GM12878 (cell line): ENCODE measurements at regions not wholly inside any gene's neighbourhood (a gene's known extent, or its start where the extent isn't known, plus 50 kb on each side); places are given as distances from the start of the nearest gene placed in this dataset.

Experiments used
- ATAC-seq: fragments of 200-7000 bp; cut with Tn5 transposase; 3 replicates; pipeline ENCODE4 v1.9.1; 2020; ENCODE audit warnings: mild to moderate bottlenecking, moderate library complexity
- BruUV-seq: library from RNA; stranded (reverse); fragments of 400-500 nt; replicated peaks from 2 replicates; lab custom pipeline; 2021; lab: Mats Ljungman, UMichigan
- CTCF ChIA-PET: fragments of 300-600 bp; sonication (Branson Sonifier 250); formaldehyde crosslinking; extraction: SDS; loops from one replicate; lab custom pipeline; 2021; ENCODE audit warnings: inconsistent platforms; lab: Yijun Ruan, JAX
- POLR2A ChIA-PET: fragments of 350-600 bp; formaldehyde crosslinking; extraction: SDS; loops from one replicate; lab custom pipeline; 2021; ENCODE audit warnings: inconsistent platforms; lab: Charles Lee
- RAD21 ChIA-PET: fragments of 300-600 bp; sonication (Branson Sonifier 250); formaldehyde crosslinking; loops from one replicate; lab custom pipeline; 2023; ENCODE audit warnings: antibody characterized with exemption; ENCODE audit not compliant: unreplicated experiment; lab: Charles Lee
- SMC1A ChIA-PET: fragments of 300-600 bp; sonication (Branson Sonifier 250); formaldehyde crosslinking; loops from one replicate; lab custom pipeline; 2023; ENCODE audit not compliant: unreplicated experiment, uncharacterized antibody; lab: Charles Lee
- DNase-seq: peaks from one replicate; pipeline ENCODE4 v3.0.0-alpha.2; 2011; ENCODE audit warnings: low read depth, low spot score
- FAIRE-seq: peaks from 3 replicates; lab custom pipeline; 2011; peaks lifted over from hg19 to GRCh38; lab: Jason Lieb, UNC
- H2AFZ ChIP-seq: 2 replicates; pipeline ENCODE4 v1.6.0; 2011; ENCODE audit warnings: low read depth, low read length, control low read depth; ENCODE audit not compliant: control insufficient read depth
- H3K27ac ChIP-seq: 2 replicates; pipeline ENCODE4 v1.5.1; 2011; ENCODE audit warnings: control low read depth; ENCODE audit not compliant: control insufficient read depth, insufficient read depth
- H3K27me3 ChIP-seq, 2 experiments: replicated peaks in 1 of 2; 2 replicates each; pipeline versions ENCODE4 v1.6.0 to v1.6.1; 2011; ENCODE audit warnings: low read length in 1 of 2; ENCODE audit not compliant: control insufficient read depth in 2 of 2, insufficient read depth in 2 of 2
- H3K36me3 ChIP-seq, 2 experiments: 2 replicates each; pipeline ENCODE4 v1.5.1; 2011; ENCODE audit warnings: low read length in 1 of 2; ENCODE audit not compliant: control insufficient read depth in 2 of 2, insufficient read depth in 2 of 2
- H3K4me1 ChIP-seq: 2 replicates; pipeline ENCODE4 v1.6.1; 2011; ENCODE audit warnings: mild to moderate bottlenecking, low read length, moderate library complexity, mixed read lengths; ENCODE audit not compliant: control insufficient read depth, insufficient read depth
- H3K4me2 ChIP-seq: 2 replicates; pipeline ENCODE4 v1.6.0; 2011; ENCODE audit warnings: control low read depth; ENCODE audit not compliant: control insufficient read depth, insufficient read depth
- H3K4me3 ChIP-seq: fragments of 200-600 bp; sonication (generic); 2 replicates; pipeline ENCODE4 v1.5.1; 2016
- H3K79me2 ChIP-seq: 2 replicates; pipeline ENCODE4 v1.6.0; 2011; ENCODE audit warnings: low read length; ENCODE audit not compliant: control insufficient read depth, insufficient read depth
- H3K9ac ChIP-seq: 2 replicates; pipeline ENCODE4 v1.8.0; 2011; ENCODE audit warnings: low read length, control low read depth, mixed read lengths; ENCODE audit not compliant: control insufficient read depth, insufficient read depth
- H3K9me3 ChIP-seq: replicated peaks from 3 replicates; pipeline ENCODE4 v1.5.1; 2011; ENCODE audit warnings: mild to moderate bottlenecking, low read length; ENCODE audit not compliant: control insufficient read depth, insufficient read depth
- H4K20me1 ChIP-seq: 2 replicates; pipeline ENCODE4 v1.6.0; 2011; ENCODE audit not compliant: control insufficient read depth, insufficient read depth
- CHD4 ChIP-seq: fragments of 200-600 bp; sonication (generic); IDR thresholded peaks from 2 replicates; pipeline ENCODE4 v1.6.1; 2016; ENCODE audit warnings: mild to moderate bottlenecking
- HDAC2 ChIP-seq: fragments of 200-600 bp; sonication (generic); IDR thresholded peaks from 2 replicates; pipeline ENCODE4 v1.6.1; 2017
- MYC ChIP-seq: IDR thresholded peaks from 2 replicates; pipeline ENCODE4 v1.6.1; 2011; ENCODE audit warnings: mild to moderate bottlenecking, low read length, moderate library complexity, inconsistent platforms; ENCODE audit not compliant: insufficient read depth, insufficient replicate concordance, insufficient read length, severe bottlenecking
- RELB ChIP-seq: fragments of 450-650 bp; IDR thresholded peaks from 2 replicates; pipeline ENCODE4 v1.6.1; 2017; ENCODE audit warnings: low read depth, mild to moderate bottlenecking, moderate library complexity
- RFX5 ChIP-seq: IDR thresholded peaks from 2 replicates; pipeline ENCODE4 v1.6.1; 2011; ENCODE audit warnings: low read depth, low read length, improper control_type of control experiment
- RUNX3 ChIP-seq: IDR thresholded peaks from 2 replicates; pipeline ENCODE4 v1.6.1; 2012; ENCODE audit warnings: low read length, inconsistent platforms
- SIX5 ChIP-seq: IDR thresholded peaks from 2 replicates; pipeline ENCODE4 v1.6.1; 2011; ENCODE audit warnings: mild to moderate bottlenecking, low read depth, low read length, moderate library complexity; ENCODE audit not compliant: severe bottlenecking
- SMAD1 ChIP-seq: fragments of 450-650 bp; IDR thresholded peaks from 2 replicates; pipeline ENCODE4 v1.6.1; 2018; ENCODE audit warnings: mild to moderate bottlenecking, low read depth; ENCODE audit not compliant: partially characterized antibody
- SP1 ChIP-seq: IDR thresholded peaks from one replicate; pipeline ENCODE4 v1.6.1; 2011; ENCODE audit warnings: low read depth, low read length
- STAT3 ChIP-seq: IDR thresholded peaks from 2 replicates; pipeline ENCODE4 v1.6.1; 2011; ENCODE audit warnings: low read depth, low read length, improper control_type of control experiment
- ZNF622 ChIP-seq: fragments of 450-650 bp; IDR thresholded peaks from 2 replicates; pipeline ENCODE4 v1.6.1; 2017; ENCODE audit warnings: mild to moderate bottlenecking, inconsistent platforms
- WGBS: methylation state at CpG from one replicate; pipeline ENCODE4 v1.1.6; 2016; ENCODE audit warnings: low lambda C conversion rate; ENCODE audit not compliant: insufficient replicate concordance, insufficient coverage; ENCODE audit errors: missing lambda C conversion rate; 5-methylcytosine and 5-hydroxymethylcytosine counted together
- in situ Hi-C: fragments of 300-500 bp; cut with MboI; formaldehyde crosslinking; loops from 9 replicates; pipeline ENCODE4 v1.14.3; 2018; ENCODE audit warnings: mixed read lengths
- intact Hi-C: fragments of 100-400 bp; cut with micrococcal nuclease; formaldehyde crosslinking; loops from one replicate; pipeline ENCODE4 v1.14.2; 2022; ENCODE audit not compliant: unreplicated experiment
- TF ChIP-seq, protein P1 (sequence below): fragments of 450-650 bp; IDR thresholded peaks from 2 replicates; pipeline ENCODE4 v1.6.1; 2017; ENCODE audit warnings: mild to moderate bottlenecking, moderate library complexity

DNA sequence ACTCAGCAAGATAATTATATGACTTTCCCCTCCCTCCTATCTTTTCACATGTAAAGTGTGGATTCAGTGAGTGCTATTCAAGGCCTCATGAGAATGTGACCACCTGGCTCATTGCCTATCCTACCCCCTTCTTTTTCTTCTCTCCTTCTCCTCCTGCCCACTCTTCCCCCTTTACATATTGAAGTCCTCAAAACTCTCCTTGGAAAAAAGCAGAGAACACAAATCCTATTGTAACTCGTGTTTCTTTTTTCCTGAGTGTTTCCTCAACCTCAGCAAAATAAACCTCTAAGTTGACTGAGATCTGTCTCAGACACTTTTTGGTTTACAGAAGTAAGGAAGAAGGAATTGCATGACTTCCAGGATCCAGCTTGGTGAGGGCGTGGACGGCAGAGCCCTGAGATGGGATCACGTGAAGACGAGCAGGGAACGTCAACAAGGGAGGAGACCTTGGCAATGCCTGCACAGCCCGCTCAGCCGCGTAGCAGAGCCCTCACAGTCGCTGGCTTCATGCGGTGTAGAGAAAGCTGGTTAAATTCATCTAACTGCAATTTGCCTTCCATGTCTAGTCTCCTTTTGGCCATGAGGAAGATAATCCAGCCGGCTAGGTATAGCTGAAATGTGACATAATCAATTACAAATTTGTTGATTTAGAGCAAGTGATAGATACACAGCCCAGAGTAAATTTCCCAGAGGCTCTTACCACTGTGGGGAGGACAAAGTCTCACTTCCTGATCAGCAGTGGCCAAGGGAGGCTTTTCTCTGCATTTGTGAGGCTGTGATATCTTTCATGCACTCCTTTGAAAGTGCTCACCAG lies 75.7 kb downstream of the LYZL2 start (continued):
- TF ChIP-seq, protein P1, sequence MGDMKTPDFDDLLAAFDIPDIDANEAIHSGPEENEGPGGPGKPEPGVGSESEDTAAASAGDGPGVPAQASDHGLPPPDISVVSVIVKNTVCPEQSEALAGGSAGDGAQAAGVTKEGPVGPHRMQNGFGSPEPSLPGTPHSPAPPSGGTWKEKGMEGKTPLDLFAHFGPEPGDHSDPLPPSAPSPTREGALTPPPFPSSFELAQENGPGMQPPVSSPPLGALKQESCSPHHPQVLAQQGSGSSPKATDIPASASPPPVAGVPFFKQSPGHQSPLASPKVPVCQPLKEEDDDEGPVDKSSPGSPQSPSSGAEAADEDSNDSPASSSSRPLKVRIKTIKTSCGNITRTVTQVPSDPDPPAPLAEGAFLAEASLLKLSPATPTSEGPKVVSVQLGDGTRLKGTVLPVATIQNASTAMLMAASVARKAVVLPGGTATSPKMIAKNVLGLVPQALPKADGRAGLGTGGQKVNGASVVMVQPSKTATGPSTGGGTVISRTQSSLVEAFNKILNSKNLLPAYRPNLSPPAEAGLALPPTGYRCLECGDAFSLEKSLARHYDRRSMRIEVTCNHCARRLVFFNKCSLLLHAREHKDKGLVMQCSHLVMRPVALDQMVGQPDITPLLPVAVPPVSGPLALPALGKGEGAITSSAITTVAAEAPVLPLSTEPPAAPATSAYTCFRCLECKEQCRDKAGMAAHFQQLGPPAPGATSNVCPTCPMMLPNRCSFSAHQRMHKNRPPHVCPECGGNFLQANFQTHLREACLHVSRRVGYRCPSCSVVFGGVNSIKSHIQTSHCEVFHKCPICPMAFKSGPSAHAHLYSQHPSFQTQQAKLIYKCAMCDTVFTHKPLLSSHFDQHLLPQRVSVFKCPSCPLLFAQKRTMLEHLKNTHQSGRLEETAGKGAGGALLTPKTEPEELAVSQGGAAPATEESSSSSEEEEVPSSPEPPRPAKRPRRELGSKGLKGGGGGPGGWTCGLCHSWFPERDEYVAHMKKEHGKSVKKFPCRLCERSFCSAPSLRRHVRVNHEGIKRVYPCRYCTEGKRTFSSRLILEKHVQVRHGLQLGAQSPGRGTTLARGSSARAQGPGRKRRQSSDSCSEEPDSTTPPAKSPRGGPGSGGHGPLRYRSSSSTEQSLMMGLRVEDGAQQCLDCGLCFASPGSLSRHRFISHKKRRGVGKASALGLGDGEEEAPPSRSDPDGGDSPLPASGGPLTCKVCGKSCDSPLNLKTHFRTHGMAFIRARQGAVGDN = no peak
- TF ChIP-seq ZNF622 = no peak
- TF ChIP-seq HDAC2 = no peak
- no peak for TF ChIP-seq RUNX3
- TF ChIP-seq CHD4 = no peak
- no peak for TF ChIP-seq STAT3
- TF ChIP-seq RFX5 = no peak

DNA sequence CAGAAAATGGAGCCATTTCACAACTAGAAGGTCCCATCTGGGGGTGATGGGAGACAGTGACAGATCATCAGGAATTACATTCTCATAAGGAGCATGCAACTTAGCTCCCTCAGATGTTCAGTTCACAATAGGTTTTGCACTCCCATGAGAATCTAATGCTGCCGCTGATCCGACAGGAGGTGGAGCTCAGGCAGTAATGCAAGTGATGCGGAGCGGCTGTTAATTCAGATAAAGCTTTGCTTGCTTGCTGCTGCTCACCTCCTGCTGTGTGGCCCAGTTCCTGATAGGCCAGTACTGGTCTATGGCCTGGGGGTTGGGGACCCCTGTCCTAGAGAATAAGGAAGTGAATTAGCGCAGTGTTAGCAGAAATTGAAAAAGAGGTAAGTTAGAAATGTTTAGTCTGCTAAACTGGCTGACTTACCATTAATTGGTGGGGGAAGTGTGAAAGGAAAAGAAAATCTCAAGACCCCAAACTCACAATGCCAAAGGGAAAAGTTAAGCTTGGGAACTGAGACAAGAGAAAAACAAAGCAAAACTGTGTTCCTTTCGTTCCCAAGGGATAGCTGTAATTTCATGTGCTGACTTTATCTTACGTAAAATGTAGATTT lies 76.4 kb downstream of the LYZL2 start:
- no peak overlapping the region for H3K4me2 ChIP-seq
- intact Hi-C loops = no loop called here
- no peaks in the 10 kb centered on the region for H3K9me3 ChIP-seq
- FAIRE-seq (no peak), DNase-seq (no peak), ATAC-seq (no peak)
- H3K9ac ChIP-seq = no peak overlapping the region
- H2AFZ ChIP-seq = no peak overlapping the region
- in situ Hi-C loops = no loop called here
- ChIA-PET RAD21 (no interaction called here), CTCF (interaction anchor here (1.2 to 2.6 kb wide), 2 partner anchors 29 to 38 kb away, joined by 7 to 15 read pairs; no protein-coding TSS in a partner anchor), SMC1A (interaction anchor here (1.0 to 2.0 kb wide), 4 partner anchors 11 to 28 kb away, joined by 3 to 5 read pairs (median 4); no protein-coding TSS in a partner anchor), POLR2A (interaction anchor here (0.6 to 0.9 kb wide), 2 partner anchors 9 to 31 kb away, joined by 3 read pairs; no protein-coding TSS in a partner anchor)
- no peaks in the 10 kb centered on the region for H3K79me2 ChIP-seq
- peaks cover 5% of the 10 kb centered on the region for H3K4me1 ChIP-seq
- no peaks in the 10 kb centered on the region for H4K20me1 ChIP-seq
- H3K27ac ChIP-seq = no peak overlapping the region
- no peak overlapping the region for H3K4me3 ChIP-seq
- H3K36me3 ChIP-seq = no peaks in the 10 kb centered on the region
- BruUV-seq = no TSS peak
- WGBS = 71% methylated on average over 7 of the region's 7 CpGs
- H3K27me3 ChIP-seq = no peaks in the 10 kb centered on the region
- TF ChIP-seq MYC (no peak), SIX5 (no peak), SMAD1 (no peak), RELB (no peak), SP1 (no peak)
